ENCODE measurements at regions not wholly inside any gene's neighbourhood (a gene's known extent, or its start where the extent isn't known, plus 50 kb on each side); places are given as distances from the start of the nearest gene placed in this dataset.

DNA sequence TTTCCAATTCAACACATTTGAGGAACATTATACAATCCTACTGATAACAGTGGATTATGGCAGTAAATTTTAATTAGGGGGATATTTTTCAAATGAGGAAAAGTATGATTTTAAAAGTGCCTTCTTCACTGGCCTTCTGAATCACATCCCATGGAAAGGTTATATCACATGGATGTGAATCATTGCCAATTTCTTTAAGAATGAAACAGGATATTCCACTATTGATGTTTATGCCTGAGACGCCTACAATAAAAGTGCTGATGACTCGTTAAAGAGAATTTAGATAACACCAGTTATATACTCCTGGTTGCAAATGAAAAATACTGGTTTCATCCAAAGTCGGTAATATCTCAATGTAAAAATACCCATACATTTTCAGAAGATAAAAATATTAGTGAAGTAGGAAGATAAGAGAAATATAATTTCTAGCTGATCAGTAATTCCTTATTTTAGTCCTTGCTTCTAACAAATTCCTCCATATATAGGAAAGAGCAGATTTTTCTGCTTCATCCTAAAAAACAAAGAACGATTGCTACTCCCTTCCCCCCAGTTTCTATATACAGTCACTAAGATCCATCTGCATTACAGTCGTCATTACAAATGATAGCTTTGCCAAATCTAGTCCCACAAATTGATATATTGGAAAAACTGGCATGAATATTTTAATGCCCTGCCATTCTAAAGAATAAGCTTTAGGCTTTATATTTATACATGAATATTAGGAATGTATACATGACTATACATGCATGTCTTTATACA lies 139.5 kb upstream of the SOX5 start:
- Histone ChIP-seq H3K36me3 (replicated peaks; ENCODE audit: insufficient read depth, low read depth) (no peaks in the 10 kb centered on the region), H3K27me3 (no peaks in the 10 kb centered on the region), H3K4me3 (no peak overlapping the region), H3K27ac (no peak overlapping the region), H4K20me1 (ENCODE audit: insufficient read depth, poor library complexity, severe bottlenecking) (no peaks in the 10 kb centered on the region), H3K4me2 (no peak overlapping the region), H3K9me2 (replicated peaks; ENCODE audit: insufficient read depth) (no peaks in the 10 kb centered on the region), H3K4me1 (ENCODE audit: insufficient read depth) (peaks cover 9% of the 10 kb centered on the region), H2AFZ (no peak overlapping the region), H3K9me3 (ENCODE audit: low read depth) (no peaks in the 10 kb centered on the region), H3K79me2 (no peaks in the 10 kb centered on the region)
- TF ChIP-seq EZH2 (IDR thresholded peaks at IDR 0.05; ENCODE audit: borderline replicate concordance) = no peak
- no peak for TF ChIP-seq EZH2phosphoT487 (IDR thresholded peaks at IDR 0.05; ENCODE audit: low read depth, severe bottlenecking, unreplicated experiment)
- TF ChIP-seq, protein P1, sequence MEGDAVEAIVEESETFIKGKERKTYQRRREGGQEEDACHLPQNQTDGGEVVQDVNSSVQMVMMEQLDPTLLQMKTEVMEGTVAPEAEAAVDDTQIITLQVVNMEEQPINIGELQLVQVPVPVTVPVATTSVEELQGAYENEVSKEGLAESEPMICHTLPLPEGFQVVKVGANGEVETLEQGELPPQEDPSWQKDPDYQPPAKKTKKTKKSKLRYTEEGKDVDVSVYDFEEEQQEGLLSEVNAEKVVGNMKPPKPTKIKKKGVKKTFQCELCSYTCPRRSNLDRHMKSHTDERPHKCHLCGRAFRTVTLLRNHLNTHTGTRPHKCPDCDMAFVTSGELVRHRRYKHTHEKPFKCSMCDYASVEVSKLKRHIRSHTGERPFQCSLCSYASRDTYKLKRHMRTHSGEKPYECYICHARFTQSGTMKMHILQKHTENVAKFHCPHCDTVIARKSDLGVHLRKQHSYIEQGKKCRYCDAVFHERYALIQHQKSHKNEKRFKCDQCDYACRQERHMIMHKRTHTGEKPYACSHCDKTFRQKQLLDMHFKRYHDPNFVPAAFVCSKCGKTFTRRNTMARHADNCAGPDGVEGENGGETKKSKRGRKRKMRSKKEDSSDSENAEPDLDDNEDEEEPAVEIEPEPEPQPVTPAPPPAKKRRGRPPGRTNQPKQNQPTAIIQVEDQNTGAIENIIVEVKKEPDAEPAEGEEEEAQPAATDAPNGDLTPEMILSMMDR (IDR thresholded peaks at IDR 0.05; ENCODE audit: poor library complexity) = no peak
- WGBS (ENCODE audit: low lambda C conversion rate, missing lambda C conversion rate) = 88% methylated on average over 5 of the region's 5 CpGs
- no peak for DNase-seq (ENCODE audit: low spot score)

DNA sequence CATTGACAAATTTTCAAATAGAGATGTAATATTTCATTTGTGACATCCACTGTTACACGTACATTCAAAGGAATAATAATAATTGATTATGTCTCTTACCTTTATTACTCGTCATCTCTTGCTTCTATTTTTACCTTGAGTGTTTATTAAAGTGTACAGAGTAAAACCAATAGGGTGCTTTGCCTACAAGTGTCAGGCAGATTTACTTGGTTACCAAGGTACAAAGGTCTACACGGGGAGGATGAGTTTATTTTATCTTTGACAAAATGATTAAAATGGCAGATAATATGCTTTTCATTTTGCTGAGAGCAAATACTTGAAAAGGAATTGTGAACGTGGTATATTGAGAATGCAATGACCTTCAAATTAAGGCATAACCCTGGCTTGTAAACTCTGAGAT lies 137.8 kb upstream of the SOX5 start:
- no peak overlapping the region for H3K27ac ChIP-seq
- H4K20me1 ChIP-seq (ENCODE audit: insufficient read depth, poor library complexity, severe bottlenecking) = no peaks in the 10 kb centered on the region
- H3K9me2 ChIP-seq (replicated peaks; ENCODE audit: insufficient read depth) = no peaks in the 10 kb centered on the region
- no peaks in the 10 kb centered on the region for H3K36me3 ChIP-seq (replicated peaks; ENCODE audit: insufficient read depth, low read depth)
- H3K4me2 ChIP-seq = no peak overlapping the region
- H3K4me3 ChIP-seq = no peak overlapping the region
- 67% methylated on average over 4 of the region's 4 CpGs for WGBS (ENCODE audit: low lambda C conversion rate, missing lambda C conversion rate)
- H3K4me1 ChIP-seq (ENCODE audit: insufficient read depth) = peaks cover 9% of the 10 kb centered on the region
- H3K79me2 ChIP-seq = no peaks in the 10 kb centered on the region
- no peak overlapping the region for H2AFZ ChIP-seq
- no peaks in the 10 kb centered on the region for H3K9me3 ChIP-seq (ENCODE audit: low read depth)
- TF ChIP-seq, protein P1 (IDR thresholded peaks at IDR 0.05; ENCODE audit: poor library complexity) = no peak
- TF ChIP-seq EZH2phosphoT487 (IDR thresholded peaks at IDR 0.05; ENCODE audit: low read depth, severe bottlenecking, unreplicated experiment) (no peak), EZH2 (IDR thresholded peaks at IDR 0.05; ENCODE audit: borderline replicate concordance) (no peak)
- DNase-seq (ENCODE audit: low spot score) = no peak
- H3K27me3 ChIP-seq = no peaks in the 10 kb centered on the region

GRCh38 chr12:24084800-24085199 lies 135.3 kb upstream of the SOX5 start:
- 87% methylated on average over 2 of the region's 2 CpGs for WGBS (ENCODE audit: low lambda C conversion rate, missing lambda C conversion rate)
- Histone ChIP-seq H3K9me2 (replicated peaks; ENCODE audit: insufficient read depth) (no peaks in the 10 kb centered on the region), H3K4me2 (no peak overlapping the region), H3K9me3 (ENCODE audit: low read depth) (no peaks in the 10 kb centered on the region), H4K20me1 (ENCODE audit: insufficient read depth, poor library complexity, severe bottlenecking) (no peaks in the 10 kb centered on the region), H3K27me3 (no peaks in the 10 kb centered on the region), H3K27ac (no peak overlapping the region), H3K36me3 (replicated peaks; ENCODE audit: insufficient read depth, low read depth) (no peaks in the 10 kb centered on the region), H3K4me3 (no peak overlapping the region), H2AFZ (no peak overlapping the region), H3K79me2 (no peaks in the 10 kb centered on the region), H3K4me1 (ENCODE audit: insufficient read depth) (peaks cover 9% of the 10 kb centered on the region)
- TF ChIP-seq, protein P1 (IDR thresholded peaks at IDR 0.05; ENCODE audit: poor library complexity) = no peak
- TF ChIP-seq EZH2 (IDR thresholded peaks at IDR 0.05; ENCODE audit: borderline replicate concordance) = no peak
- TF ChIP-seq EZH2phosphoT487 (IDR thresholded peaks at IDR 0.05; ENCODE audit: low read depth, severe bottlenecking, unreplicated experiment) = no peak
- DNase-seq (ENCODE audit: low spot score) = no peak
